Superior temporal gyrus (tissue), 1 donor: ENCODE measurements at regions not wholly inside any gene's neighbourhood (a gene's known extent, or its start where the extent isn't known, plus 50 kb on each side); places are given as distances from the start of the nearest gene placed in this dataset.
"Not testable (repeated sequence)": the region's sequence is repeated elsewhere in the genome, so short reads cannot be mapped to it uniquely, and the experiment has no call there.

Experiments used
- DNase-seq: peaks from one replicate; pipeline ENCODE4 v3.0.0-alpha.2; 2016; ENCODE audit errors: extremely low spot score

DNA sequence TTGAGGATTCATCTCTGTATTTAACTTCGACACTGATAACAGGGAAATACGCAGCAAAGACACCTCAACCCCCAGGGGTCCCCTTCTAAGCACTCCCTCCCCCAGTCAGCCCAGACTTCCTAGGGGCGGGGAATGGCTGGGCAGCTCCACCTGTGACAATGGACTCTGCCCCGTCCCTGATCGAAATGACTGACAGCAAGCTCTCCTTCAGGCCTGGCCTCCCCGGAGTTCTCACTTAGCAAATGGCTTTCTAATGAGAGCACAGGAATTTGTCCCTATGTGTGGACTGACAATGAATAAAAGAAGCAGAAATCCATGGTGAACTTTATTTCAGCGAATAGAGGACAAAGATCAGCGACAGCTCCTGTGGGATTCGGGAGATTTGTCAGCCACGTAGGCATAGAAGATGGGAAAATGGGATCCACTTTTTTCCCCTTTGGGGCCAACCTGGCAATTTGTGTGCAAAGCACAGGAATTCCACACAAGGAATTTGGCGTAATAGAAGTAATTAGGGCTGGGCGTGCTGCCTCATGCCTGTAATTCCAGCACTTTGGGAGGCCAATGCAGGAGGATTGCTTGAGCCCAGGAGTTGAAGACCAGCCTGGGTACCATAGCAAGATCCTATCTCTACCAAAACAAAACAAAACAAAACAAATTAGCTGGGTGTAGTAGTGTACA lies 63.8 kb downstream of the TNFAIP2 start:
- DNase-seq = no peak

DNA sequence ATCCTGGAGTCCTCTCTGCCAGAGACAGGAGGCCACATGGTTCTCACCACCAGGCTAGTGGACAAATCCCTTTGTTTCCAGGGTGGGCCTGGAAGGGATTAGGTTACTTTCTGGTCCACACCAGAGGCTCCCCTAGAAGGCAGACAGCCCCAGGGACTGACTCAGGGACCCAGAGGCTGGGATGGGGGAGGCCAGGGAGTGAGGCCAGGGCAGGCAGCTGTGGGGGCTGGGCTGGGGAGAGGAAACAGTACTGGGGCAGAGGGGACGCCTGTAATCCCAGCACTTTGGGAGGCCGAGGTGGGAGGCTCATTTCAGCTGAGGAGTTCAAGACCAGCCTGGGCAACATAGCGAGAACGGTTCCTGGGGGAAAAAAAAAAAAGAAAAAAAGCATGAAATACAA lies 64.7 kb downstream of the TNFAIP2 start:
- DNase-seq = no peak

DNA sequence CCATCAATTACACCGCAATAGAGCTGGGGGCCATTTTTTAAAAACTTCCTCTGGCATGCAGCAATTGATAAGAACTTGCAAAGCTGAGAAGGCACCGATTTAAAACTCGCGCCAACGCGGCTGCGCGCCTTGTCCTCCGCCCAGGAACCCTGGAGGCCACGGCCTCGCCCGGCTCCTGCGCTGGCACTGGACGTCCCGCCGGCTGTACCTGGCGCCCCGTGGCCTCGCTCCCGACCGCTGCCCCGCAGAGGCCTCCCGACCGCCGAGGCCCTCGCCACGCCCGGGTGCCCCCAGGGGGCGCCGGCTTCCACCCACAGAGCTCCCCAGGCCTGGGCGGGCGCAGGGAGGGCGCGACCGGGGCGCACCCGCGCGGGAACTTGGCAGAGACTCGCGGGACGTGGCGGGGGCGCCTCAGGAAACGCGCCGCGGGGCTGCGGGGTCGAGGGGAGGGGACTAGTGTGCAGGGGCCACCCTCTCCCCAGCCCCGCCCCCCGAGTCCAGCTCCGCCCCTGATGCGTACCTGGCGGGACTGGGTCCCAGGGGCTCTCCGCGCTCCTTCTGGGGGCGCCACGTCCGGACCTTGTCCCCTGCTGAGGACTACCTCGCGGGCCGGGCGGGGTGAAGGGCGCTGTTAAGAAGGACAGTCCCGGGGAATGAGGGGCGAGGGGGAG lies 65.7 kb downstream of the TNFAIP2 start:
- no peak for DNase-seq

DNA sequence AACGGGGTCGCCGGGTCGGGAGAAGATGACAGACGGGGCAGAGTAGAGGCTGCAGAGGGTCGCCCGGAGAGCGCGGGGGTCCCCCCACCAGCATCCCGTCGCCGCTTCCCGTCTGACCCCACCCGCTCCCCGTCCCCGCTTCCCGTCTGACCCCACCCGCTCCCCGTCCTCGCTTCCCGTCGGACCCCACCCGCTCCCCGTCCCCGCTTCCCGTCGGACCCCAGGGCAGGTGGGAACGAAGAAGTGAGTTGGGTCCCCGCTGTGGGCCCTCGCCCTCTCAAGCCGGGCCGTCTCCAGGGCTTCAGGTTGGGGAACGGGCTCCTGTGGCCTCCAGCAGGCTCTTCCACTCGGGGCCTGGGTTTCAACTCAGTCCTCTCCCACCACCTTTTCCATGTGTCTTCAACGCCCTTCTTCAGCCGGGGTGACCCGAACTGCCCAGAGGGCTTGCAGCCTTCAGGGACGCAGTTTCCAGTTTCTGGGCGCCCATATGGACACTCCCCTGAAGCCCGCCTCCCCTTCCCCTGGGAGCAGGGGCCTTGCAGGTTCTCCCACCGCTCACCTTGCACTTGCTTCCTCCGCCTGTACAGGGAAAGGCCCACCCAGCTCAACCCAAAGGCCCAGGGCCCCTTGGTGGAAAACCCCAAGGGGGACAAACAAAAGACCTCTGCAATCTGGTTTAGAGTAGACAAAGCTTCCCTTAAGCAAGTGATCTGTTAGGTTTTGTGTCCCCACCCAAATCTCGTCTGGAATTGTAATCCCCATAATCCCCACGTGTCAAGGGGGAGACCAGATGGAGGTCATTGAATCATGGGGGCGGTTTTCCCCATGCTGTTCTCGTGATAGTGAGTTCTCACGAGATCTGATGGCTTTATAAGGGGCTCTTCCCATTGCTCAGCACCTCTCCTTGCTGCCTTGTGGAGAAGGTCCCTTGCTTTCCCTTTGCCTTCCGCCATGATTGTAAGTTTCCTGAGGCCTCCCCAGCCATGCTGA lies 66.5 kb downstream of the TNFAIP2 start:
- DNase-seq = no peak

DNA sequence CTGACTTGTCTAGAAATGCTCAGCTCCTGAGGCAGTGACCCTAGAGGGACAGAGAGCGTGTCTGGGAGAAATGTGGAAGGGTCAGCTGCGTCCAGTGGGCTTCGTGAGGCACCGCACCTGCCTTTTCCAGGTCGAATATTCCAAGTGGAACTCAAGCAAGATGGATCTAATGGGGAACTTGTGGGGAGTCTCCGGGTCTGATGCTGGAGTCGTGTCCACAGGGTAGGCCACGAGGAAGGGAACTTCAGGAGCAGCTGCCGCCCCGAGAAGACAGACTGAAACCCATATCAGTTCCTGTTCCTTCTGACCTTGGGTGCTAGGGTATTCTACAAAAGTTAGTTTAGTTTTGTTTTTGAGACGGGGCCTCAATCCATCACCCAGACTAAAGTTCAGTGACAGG lies 67.5 kb downstream of the TNFAIP2 start:
- DNase-seq = no peak

DNA sequence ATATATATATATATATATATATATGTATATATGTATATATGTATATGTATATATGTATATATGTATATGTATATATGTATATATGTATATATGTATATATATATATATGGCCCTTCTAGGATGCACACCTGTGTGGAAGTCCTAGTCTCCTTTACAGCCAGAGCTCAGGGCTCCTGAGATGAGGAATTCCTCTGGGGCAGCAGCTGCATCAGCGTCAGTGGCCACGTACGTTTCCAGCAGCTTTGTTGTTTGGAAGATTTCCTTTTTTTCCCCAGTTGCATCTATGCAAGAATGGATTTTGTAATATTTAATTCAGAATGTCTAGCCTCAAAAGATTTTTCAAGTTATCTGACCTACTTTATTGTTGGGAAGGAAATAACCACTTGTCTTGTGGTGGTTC lies 68.6 kb downstream of the TNFAIP2 start:
- DNase-seq = no peak

DNA sequence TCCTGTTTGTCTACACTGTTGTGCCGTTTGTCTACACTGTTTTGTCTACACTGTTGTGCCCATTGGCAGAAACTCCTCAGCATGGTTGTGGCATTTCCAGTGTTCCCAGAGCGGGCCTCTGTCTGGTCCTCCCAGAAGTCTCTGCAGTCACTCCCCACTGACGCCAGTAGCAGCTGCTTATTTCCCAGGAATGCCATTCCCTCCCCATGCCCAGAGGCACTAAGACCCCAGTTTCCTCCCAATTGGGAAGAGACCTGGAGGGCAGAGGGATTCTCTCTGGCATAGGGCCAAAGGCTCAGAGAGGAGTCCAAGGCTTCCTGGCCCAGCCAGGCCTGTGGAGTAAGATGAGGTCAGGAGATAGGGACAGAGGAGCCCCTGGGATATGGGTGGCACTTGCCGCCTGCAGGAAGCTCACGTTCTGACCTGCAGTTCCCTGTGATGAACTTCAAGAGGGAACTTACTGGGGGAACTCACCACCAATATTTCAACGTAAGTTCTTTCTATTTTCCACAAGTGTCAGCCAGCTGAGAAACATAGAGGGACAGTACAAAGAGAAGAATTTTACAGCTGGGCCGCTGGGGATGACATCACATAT lies 69.1 kb downstream of the TNFAIP2 start:
- no peak for DNase-seq

DNA sequence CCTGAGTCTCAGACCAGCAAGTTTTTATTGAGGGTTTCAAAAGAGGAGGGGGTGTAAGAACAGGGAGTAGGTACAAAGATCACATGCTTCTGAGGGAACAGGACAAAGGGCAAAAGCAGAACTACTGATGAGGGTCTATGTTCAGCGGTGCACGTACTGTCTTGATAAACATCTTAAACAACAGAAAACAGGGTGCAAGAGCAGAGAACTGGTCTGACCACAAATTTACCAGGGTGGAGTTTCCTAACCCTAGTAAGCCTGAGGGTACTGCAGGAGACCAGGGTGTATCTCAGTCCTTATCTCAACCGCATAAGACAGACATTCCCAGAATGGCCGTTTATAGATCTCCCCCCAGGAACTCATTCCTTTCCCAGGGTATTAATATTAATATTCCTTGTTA lies 69.6 kb downstream of the TNFAIP2 start:
- not testable (repeated sequence) for DNase-seq

DNA sequence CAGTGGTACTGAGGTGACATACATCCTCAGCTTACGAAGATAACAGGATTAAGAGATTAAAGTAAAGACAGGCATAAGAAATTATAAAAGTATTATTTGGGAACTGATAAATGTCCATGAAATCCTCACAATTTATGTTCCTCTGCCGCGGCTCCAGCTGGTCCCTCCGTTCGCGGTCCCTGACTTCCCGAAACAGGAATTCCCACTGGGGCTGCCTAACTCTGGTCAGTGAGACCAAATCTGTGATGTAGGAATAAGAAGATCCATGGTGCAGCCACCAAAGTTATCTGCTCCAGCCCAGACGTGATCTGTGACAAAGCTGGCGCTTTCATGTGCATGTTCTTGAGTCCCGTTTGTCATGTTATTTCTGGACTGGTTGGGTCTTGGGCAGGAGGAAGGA lies 70.2 kb downstream of the TNFAIP2 start:
- DNase-seq = not testable (repeated sequence)

DNA sequence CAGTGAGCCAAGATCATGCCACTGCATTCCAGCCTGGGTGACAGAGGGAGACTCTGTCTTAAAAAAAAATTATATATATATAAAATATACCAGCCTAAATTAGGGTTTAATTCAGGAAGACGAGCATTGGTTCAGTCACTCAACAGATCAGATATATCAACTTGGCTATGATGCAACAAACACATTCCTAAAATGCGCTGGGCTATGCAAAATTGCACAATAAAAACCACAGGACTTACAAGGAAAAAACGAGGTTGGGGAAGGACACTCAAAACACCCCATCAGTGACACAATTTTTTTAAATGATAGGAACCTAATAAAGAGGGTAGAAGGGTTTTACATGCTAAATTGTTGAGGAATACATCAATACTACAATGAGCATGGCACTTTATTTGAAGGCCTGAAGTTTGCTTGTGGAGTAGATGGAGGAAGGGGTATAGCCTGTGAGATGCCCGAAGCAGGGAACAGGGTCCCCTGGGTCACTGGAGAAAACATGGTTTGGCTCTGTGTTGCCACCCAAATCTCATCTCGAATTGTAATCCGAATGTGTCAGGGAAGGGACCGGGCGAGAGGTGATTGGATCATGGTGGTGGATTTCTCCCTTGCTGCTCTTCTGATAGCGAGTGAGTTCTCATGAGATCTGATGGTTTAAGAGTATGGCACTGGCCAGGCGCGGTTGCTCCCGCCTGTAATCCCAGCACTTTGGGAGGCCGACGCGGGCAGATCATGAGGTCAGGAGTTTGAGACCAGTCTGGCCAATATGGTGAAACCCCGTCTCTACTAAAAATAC lies 71.2 kb downstream of the TNFAIP2 start:
- DNase-seq = no peak

DNA sequence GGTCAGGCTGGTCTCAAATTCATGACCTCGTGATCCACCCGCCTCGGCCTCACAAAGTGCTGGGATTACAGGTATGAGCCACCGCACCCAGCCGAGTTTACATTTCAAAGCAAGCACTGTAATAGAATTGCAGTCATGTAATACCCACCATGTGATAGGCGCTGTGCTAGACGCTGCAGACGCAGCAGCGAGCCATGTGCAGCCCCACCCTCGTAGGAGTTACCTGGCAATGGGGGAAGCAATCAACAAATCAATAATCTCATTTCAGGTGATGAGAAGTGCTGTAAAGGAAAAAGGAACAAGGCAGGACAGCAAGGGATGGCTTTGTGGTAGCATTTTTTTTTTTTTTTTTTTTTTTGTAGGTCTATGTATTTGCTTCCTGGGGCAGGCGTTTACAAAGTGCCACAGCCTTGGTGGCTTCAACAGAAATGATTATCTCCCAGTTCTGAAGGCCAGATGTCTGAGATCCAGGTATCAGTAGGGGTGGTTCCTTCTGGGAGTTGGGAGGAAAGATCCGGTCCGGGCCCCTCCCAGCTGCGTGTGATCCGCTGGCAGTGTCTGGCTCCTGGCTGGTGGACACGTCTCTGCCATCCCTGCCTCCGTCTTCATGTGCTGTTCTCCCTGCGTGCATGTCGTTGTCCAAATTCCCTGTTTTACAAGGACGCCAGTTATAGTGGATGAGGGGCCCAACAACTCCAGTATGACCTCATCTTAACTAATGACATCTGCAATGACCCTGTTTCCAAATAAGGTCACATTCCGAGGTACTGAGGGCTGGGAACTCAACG lies 72.8 kb downstream of the TNFAIP2 start:
- DNase-seq = no peak

DNA sequence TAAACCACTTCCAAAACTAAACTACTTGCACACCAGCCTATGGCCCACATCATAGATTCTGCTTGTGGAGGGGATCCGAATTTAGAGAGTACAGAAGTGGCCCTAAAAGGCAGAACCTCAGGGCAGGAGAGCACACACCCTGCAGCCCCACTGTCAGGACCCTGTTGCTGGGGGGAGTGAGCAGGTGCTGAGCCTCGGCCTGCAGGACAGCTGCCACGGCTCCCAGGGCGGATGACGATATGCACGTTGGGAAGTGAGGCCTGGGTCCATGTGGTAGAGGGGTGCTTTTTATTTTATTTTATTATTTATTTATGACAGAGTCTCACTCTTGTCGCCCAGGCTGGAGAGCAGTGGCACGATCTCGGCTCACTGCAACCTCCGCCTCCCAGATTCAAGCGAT lies 73.5 kb downstream of the TNFAIP2 start:
- DNase-seq = no peak

DNA sequence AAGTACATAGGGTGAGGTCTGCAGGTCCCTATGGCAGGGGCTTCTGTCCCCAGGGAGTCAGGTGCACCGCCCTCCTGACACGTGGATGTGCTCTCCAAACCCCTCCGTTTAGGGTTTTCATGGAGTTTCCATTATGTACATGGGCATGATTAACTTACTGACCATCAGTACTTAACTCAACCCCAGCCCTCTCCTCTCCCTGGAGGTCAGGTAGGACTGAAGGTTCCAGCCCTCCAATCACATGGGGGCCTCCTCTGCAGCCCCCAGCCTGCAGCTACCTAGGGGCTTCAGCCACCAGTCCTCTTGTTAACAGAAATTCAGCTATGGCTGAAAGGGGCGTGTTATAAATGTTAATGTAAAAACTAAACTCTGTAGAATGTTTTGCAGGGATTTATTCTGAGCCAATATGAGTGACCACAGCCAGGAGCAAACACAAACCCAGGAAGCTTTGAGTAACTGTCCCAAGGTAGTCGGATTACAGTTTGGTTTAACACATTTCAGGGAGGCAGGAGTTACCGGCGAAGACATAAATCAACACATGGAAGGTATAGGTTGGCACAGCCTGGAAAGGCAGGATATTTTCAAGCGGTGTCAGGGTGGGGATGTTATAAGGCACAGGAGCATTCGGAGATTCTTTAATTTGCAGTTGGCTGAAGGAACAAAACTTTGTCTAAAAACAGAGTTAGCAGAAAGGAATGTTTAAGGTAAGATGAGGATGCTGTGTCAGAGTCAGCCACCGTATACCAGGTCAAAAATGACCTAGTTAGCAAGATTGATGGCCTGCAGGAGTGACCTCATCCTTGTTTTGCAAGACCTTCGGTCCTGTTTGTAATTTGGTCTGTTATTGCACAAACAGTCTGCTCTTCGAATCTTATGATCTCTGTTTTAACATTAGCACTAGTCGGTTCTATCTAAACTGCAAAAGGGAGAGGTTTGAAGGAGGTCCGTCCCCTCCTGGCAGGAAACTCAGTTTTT lies 75.2 kb downstream of the TNFAIP2 start:
- no peak for DNase-seq

DNA sequence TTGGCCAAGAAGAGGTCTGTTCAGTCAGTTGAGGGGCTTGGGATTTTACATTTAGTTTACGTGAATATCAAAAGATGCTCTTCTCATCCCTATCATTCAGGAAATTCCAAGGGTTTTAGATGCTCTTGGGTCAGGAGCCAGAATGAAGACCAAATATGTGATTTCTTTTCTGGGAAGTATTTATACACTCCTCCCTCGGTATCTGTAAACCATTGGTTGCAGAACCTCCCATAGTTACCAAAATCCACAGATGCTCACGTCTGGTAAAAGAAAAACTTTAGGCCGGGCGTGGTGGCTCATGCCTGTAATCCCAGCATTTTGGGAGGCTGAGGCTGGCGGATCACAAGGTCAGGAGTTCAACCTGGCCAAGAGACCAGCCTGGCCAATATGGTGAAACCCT lies 75.9 kb downstream of the TNFAIP2 start:
- DNase-seq = no peak

DNA sequence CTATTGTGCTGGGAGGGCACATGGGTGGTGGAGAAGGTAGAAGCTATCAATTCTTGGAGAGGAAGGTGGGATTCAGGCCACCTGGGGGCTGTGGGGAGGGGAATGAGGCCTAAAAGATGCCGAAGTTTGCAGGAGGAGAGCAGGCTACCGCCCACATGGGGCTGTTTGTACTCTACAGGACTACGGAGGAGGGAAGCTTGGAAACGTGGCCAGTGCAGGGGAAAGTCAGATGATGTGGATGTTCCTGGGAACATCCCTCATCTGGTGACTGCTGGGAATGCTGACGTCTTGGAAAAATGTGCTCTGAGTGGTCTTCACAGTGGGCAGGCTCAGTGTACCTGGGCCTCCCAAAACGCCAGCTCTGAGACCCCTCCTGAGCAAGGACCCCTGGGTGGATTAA lies 78.5 kb downstream of the TNFAIP2 start:
- DNase-seq = no peak

DNA sequence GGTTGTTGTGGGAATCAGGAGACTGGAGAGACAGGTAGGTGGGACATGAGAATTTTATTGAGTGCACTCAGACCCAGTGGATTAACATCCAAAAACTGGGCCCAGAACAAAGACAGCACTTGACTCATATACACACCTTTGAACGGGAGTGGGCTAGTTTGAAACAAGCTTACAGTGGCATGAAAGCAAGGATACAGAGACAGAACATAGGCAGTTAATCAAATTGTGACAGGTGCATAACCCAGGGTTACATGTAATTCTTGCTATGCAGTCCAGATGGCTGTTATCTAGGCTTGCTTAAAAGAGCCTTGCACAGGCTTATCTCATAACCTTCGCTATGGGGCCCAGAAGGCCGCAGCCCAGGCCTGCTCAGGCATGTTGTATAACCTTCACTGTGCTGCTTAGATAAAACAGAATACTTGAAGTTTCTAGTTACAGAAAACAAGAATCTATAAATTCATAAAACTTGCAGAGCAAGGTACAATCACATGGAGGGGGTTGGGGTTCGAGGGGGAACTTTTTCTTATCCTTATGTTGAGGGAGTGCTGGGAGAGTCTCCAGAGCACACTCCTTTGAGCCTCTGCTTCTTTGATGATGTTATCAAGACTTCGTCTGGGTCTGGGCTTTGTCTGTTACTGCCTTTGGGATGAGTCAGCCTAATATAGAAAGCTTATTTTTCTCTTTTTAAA lies 81.7 kb downstream of the TNFAIP2 start:
- DNase-seq = no peak

DNA sequence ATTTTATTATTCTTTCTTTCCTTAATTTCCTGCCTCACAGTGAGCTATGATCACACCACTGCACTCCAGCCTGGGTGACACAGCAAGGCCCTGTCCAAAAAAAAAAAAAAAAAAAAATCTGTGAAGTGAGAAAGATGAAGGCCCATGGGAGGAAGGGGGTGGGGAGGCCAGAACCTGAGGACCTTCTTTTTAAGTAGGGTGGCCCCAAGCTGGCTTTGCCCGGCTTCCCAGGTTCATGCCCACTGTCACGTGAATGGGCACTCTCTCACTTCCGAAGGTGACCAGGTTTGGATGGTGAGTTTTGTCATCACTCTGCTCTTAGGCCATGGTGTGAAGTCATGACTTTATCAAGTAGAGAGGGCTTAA lies 82.3 kb downstream of the TNFAIP2 start:
- DNase-seq = no peak

DNA sequence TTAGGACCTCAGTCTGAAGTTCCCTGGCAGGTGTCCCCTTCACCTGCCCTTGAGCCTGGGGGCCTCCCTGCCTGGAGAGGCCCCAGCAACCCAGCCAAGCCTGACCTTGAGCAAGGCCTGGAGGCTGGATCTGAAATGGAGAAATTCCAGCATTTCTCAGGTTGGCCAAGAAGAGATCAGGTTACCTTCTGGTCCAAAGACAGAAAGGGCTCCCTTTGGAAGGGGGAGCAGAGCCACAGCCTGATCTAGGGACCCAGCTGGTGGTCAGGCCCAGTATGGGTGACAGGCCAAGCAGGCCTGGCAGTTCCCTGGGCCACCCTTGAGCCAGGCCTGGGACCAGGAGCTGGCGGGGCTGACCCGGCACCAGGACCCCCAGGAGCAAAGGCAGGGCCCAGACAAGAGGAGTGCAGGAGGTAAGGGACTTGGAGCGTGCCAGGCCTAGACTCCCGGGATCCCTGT lies 82.8 kb downstream of the TNFAIP2 start:
- no peak for DNase-seq
